Astrocyte (in vitro differentiated cells and primary cell): ENCODE measurements at regions not wholly inside any gene's neighbourhood (a gene's known extent, or its start where the extent isn't known, plus 50 kb on each side); places are given as distances from the start of the nearest gene placed in this dataset.

Source experiments
- CTCF ChIP-seq: IDR thresholded peaks from 2 replicates; pipeline ENCODE4 v1.5.1; 2011; ENCODE audit warnings: low read depth, mild to moderate bottlenecking, inconsistent platforms, low read length, moderate library complexity; ENCODE audit not compliant: insufficient read depth
- EZH2 ChIP-seq: IDR thresholded peaks from 2 replicates; pipeline ENCODE4 v1.6.1; 2012; ENCODE audit warnings: mild to moderate bottlenecking, low read length, inconsistent platforms; ENCODE audit not compliant: insufficient read depth

- TF ChIP-seq CTCF (no peak), EZH2 (no peak)
Measured at GRCh38 chr15:87597346-87598052, 659.0 kb downstream of the NTRK3 start.
